Smooth muscle cell (in vitro differentiated cells): ENCODE measurements at regions not wholly inside any gene's neighbourhood (a gene's known extent, or its start where the extent isn't known, plus 50 kb on each side); places are given as distances from the start of the nearest gene placed in this dataset.

Experiments
- DNase-seq: peaks from one replicate; lab custom pipeline; 2025; ENCODE audit not compliant: unreplicated experiment; lab: John Stamatoyannopoulos, UW
- H2AFZ ChIP-seq: fragments of 200-600 bp; sonication (generic); 2 replicates; pipeline ENCODE4 v1.6.0; 2016; ENCODE audit warnings: antibody characterized with exemption, low read depth, mild to moderate bottlenecking
- H3F3A ChIP-seq: fragments of 200-600 bp; sonication (generic); 2 replicates; pipeline ENCODE4 v1.6.0; 2017; ENCODE audit warnings: antibody characterized with exemption, low read depth
- H3K27ac ChIP-seq: fragments of 200-600 bp; sonication (generic); 2 replicates; pipeline ENCODE4 v1.5.1; 2016; ENCODE audit warnings: low read depth, mild to moderate bottlenecking
- H3K27me3 ChIP-seq: fragments of 200-600 bp; sonication (generic); 2 replicates; pipeline ENCODE4 v1.6.1; 2016; ENCODE audit warnings: low read depth, mild to moderate bottlenecking
- H3K36me3 ChIP-seq: fragments of 200-600 bp; sonication (generic); 2 replicates; pipeline ENCODE4 v1.5.1; 2016; ENCODE audit warnings: low read depth
- H3K4me1 ChIP-seq: fragments of 200-600 bp; sonication (generic); 2 replicates; pipeline ENCODE4 v1.5.1; 2016; ENCODE audit warnings: low read depth
- H3K4me2 ChIP-seq: fragments of 200-600 bp; sonication (generic); 2 replicates; pipeline ENCODE4 v1.6.0; 2016; ENCODE audit warnings: mild to moderate bottlenecking
- H3K4me3 ChIP-seq: fragments of 200-600 bp; sonication (generic); 2 replicates; pipeline ENCODE4 v1.5.1; 2016; ENCODE audit warnings: mild to moderate bottlenecking
- H3K79me2 ChIP-seq: fragments of 200-600 bp; sonication (generic); 2 replicates; pipeline ENCODE4 v1.6.0; 2016; ENCODE audit warnings: low read depth, mild to moderate bottlenecking
- H3K9ac ChIP-seq: fragments of 200-600 bp; sonication (generic); 2 replicates; pipeline ENCODE4 v1.6.0; 2016; ENCODE audit warnings: low read depth
- H3K9me3 ChIP-seq: fragments of 200-600 bp; sonication (generic); replicated peaks from 2 replicates; pipeline ENCODE4 v1.5.1; 2016; ENCODE audit warnings: low read depth
- H4K20me1 ChIP-seq: fragments of 200-600 bp; sonication (generic); 2 replicates; pipeline ENCODE4 v1.6.0; 2016; ENCODE audit warnings: low read depth
- CTCF ChIP-seq: fragments of 200-600 bp; sonication (generic); IDR thresholded peaks from 2 replicates; pipeline ENCODE4 v1.5.1; 2017; ENCODE audit warnings: borderline replicate concordance, mild to moderate bottlenecking, antibody characterized with exemption; ENCODE audit not compliant: insufficient read depth, poor library complexity, severe bottlenecking
- WGBS: methylation state at CpG from one replicate; pipeline ENCODE4 v1.1.7; 2016; ENCODE audit warnings: low lambda C conversion rate; 5-methylcytosine and 5-hydroxymethylcytosine counted together

- H3K4me2 ChIP-seq: no peak overlapping the region
- H3F3A ChIP-seq: no peaks in the 10 kb centered on the region
- no peak for TF ChIP-seq CTCF
- H4K20me1 ChIP-seq: no peaks in the 10 kb centered on the region
- H3K9me3 ChIP-seq: no peaks in the 10 kb centered on the region
- 94% methylated on average over 3 of the region's 3 CpGs for WGBS
- no peaks in the 10 kb centered on the region for H3K36me3 ChIP-seq
- no peak overlapping the region for H3K4me3 ChIP-seq
- no peaks in the 10 kb centered on the region for H3K27me3 ChIP-seq
- H3K79me2 ChIP-seq: no peaks in the 10 kb centered on the region
- DNase-seq: no peak
- H2AFZ ChIP-seq: no peak overlapping the region
- no peaks in the 10 kb centered on the region for H3K4me1 ChIP-seq
- no peak overlapping the region for H3K27ac ChIP-seq
- no peak overlapping the region for H3K9ac ChIP-seq
Observed at GRCh38 chr11:62068730-62069129, 55.1 kb upstream of the INCENP start.

- H4K20me1 ChIP-seq: no peaks in the 10 kb centered on the region
- H2AFZ ChIP-seq: no peak overlapping the region
- no peaks in the 10 kb centered on the region for H3K79me2 ChIP-seq
- H3K4me3 ChIP-seq: no peak overlapping the region
- H3K4me2 ChIP-seq: no peak overlapping the region
- H3K9me3 ChIP-seq: no peaks in the 10 kb centered on the region
- H3K27ac ChIP-seq: no peak overlapping the region
- TF ChIP-seq CTCF: no peak
- H3K27me3 ChIP-seq: no peaks in the 10 kb centered on the region
- H3F3A ChIP-seq: no peaks in the 10 kb centered on the region
- 92% methylated on average over 8 of the region's 8 CpGs for WGBS
- no peaks in the 10 kb centered on the region for H3K36me3 ChIP-seq
- H3K4me1 ChIP-seq: no peaks in the 10 kb centered on the region
- no peak for DNase-seq
- H3K9ac ChIP-seq: no peak overlapping the region
Observed at GRCh38 chr11:62067741-62068140, 56.1 kb upstream of the INCENP start.

- H2AFZ ChIP-seq: no peak overlapping the region
- DNase-seq: no peak
- no peak for TF ChIP-seq CTCF
Observed at GRCh38 chr11:62064221-62064620, 59.6 kb upstream of the INCENP start.

DNA sequence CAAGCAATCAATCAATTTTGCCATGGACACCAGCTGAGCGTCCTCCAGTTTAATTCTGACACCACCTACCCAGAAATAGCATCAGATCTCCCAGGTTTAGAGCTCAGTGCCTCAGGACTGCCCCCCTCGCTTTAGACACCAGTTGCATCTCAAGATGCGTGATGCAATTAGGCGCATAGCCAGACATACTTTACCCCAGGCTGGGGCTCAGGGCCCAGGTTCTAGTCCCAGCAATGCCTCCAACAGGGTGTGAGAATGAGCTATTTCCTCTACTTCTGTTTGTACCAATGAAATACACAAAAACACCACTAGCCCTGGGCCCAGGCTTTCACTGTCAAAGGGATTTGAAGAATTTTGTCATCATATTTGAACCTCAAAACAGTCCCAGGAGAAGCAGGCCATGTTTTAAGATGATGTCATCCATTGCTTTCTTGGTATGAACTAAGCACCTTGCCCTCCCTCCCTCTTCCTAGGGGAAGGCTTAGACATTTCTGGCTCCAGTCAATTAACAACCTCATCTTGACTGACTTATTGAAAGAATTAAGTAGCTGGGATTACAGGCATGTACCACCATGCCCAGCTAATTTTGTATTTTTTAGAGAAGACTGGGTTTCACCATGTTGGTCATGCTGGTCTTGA, 61.5 kb upstream of the INCENP start:
- H3K9ac ChIP-seq: no peak overlapping the region
- TF ChIP-seq CTCF: no peak
- H3K4me2 ChIP-seq: no peak overlapping the region
- H3K27me3 ChIP-seq: no peaks in the 10 kb centered on the region
- no peaks in the 10 kb centered on the region for H3K9me3 ChIP-seq
- H3K79me2 ChIP-seq: no peaks in the 10 kb centered on the region
- no peaks in the 10 kb centered on the region for H3F3A ChIP-seq
- no peak overlapping the region for H3K27ac ChIP-seq
- no peaks in the 10 kb centered on the region for H3K36me3 ChIP-seq
- H3K4me1 ChIP-seq: no peaks in the 10 kb centered on the region
- H4K20me1 ChIP-seq: no peaks in the 10 kb centered on the region
- H2AFZ ChIP-seq: no peak overlapping the region
- no peak overlapping the region for H3K4me3 ChIP-seq
- DNase-seq: no peak
- 92% methylated on average over 4 of the region's 4 CpGs for whole genome bisulfite sequencing

More at GRCh38 chr11:62064221-62064620, 59.6 kb upstream of the INCENP start:
- Histone ChIP-seq H3K27ac (no peak overlapping the region), H3K4me2 (no peak overlapping the region), H3F3A (no peaks in the 10 kb centered on the region), H3K9ac (no peak overlapping the region), H3K4me3 (no peak overlapping the region), H3K4me1 (no peaks in the 10 kb centered on the region), H3K36me3 (no peaks in the 10 kb centered on the region), H3K9me3 (no peaks in the 10 kb centered on the region), H3K79me2 (no peaks in the 10 kb centered on the region), H3K27me3 (no peaks in the 10 kb centered on the region), H4K20me1 (no peaks in the 10 kb centered on the region)
- WGBS: 63% methylated on average over 2 of the region's 2 CpGs
